SK-N-SH (cell line): ENCODE measurements at regions not wholly inside any gene's neighbourhood (a gene's known extent, or its start where the extent isn't known, plus 50 kb on each side); places are given as distances from the start of the nearest gene placed in this dataset.

ENCODE experiments used
- EP300 ChIP-seq, 2 experiments: IDR thresholded peaks; 2 replicates each; pipeline versions ENCODE4 v1.4.0 to v1.6.1; 2012; ENCODE audit warnings: borderline replicate concordance in 1 of 2, low read depth in 1 of 2, low read length in 1 of 2
- EZH2phosphoT487 ChIP-seq: fragments of 200-600 bp; sonication (generic); IDR thresholded peaks from 2 replicates; pipeline ENCODE4 v1.6.1; 2017; ENCODE audit warnings: low read depth, mixed run types, mild to moderate bottlenecking, antibody characterized with exemption, moderate library complexity, borderline replicate concordance
- FOXJ3 ChIP-seq: sonication (generic); formaldehyde crosslinking; IDR thresholded peaks from 2 replicates; pipeline ENCODE4 v1.5.1; 2020; ENCODE audit warnings: mild to moderate bottlenecking, missing genetic modification reagents
- JUND ChIP-seq: IDR thresholded peaks from 2 replicates; pipeline ENCODE4 v1.4.0; 2012
- POLR2AphosphoS5 ChIP-seq: IDR thresholded peaks from 2 replicates; pipeline ENCODE4 v1.6.1; 2012; ENCODE audit warnings: low read depth, low read length
- SMC3 ChIP-seq: IDR thresholded peaks from 2 replicates; pipeline ENCODE4 v1.6.1; 2012; ENCODE audit warnings: low read depth, low read length, improper control_type of control experiment
- YY1 ChIP-seq: IDR thresholded peaks from 2 replicates; pipeline ENCODE4 v1.4.0; 2012; ENCODE audit warnings: low read depth, mild to moderate bottlenecking
- TF ChIP-seq, protein P1 (sequence below): IDR thresholded peaks from 2 replicates; pipeline ENCODE4 v1.4.0; 2012; ENCODE audit warnings: low read depth
- TF ChIP-seq, protein P2 (sequence below): fragments of 200-600 bp; sonication (generic); IDR thresholded peaks from 2 replicates; pipeline ENCODE4 v1.6.1; 2017; ENCODE audit warnings: antibody characterized with exemption, mild to moderate bottlenecking, moderate library complexity
- TF ChIP-seq, protein P3 (sequence below): IDR thresholded peaks from 2 replicates; pipeline ENCODE4 v1.6.1; 2012; ENCODE audit warnings: mild to moderate bottlenecking, low read depth, low read length, moderate library complexity

DNA sequence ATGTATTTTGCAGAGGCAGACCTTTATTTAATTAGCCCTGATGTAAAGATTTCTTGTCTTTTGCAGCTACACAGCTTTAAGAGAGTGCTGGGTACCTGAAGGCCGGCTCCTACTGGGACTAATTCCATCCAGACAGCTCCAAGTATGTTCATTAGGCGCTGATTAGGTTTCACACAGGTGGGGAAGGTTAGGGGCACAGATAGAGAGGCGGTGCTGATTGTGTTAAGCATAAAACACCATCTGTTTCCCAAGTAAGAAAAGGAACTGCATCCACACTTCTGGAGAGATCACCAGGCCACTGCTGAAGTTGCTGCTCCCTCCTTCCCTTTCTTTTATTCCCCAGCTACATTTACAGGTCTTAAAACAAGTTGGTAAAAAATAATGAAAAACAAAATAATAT, 349.5 kb downstream of the ZIC3 start:
- TF ChIP-seq FOXJ3 (CRISPR knock-in tag) (no peak), SMC3 (no peak), YY1 (no peak), JUND (no peak), EP300 (IDR thresholded peaks at IDR 0.05; ENCODE audit: borderline replicate concordance in 1 of 2, low read depth in 1 of 2, low read length in 1 of 2) (no peak), POLR2AphosphoS5 (no peak), EZH2phosphoT487 (no peak)
- TF ChIP-seq, protein P1, sequence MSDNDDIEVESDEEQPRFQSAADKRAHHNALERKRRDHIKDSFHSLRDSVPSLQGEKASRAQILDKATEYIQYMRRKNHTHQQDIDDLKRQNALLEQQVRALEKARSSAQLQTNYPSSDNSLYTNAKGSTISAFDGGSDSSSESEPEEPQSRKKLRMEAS = no peak
- TF ChIP-seq, protein P2, sequence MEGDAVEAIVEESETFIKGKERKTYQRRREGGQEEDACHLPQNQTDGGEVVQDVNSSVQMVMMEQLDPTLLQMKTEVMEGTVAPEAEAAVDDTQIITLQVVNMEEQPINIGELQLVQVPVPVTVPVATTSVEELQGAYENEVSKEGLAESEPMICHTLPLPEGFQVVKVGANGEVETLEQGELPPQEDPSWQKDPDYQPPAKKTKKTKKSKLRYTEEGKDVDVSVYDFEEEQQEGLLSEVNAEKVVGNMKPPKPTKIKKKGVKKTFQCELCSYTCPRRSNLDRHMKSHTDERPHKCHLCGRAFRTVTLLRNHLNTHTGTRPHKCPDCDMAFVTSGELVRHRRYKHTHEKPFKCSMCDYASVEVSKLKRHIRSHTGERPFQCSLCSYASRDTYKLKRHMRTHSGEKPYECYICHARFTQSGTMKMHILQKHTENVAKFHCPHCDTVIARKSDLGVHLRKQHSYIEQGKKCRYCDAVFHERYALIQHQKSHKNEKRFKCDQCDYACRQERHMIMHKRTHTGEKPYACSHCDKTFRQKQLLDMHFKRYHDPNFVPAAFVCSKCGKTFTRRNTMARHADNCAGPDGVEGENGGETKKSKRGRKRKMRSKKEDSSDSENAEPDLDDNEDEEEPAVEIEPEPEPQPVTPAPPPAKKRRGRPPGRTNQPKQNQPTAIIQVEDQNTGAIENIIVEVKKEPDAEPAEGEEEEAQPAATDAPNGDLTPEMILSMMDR = no peak
- TF ChIP-seq, protein P3, sequence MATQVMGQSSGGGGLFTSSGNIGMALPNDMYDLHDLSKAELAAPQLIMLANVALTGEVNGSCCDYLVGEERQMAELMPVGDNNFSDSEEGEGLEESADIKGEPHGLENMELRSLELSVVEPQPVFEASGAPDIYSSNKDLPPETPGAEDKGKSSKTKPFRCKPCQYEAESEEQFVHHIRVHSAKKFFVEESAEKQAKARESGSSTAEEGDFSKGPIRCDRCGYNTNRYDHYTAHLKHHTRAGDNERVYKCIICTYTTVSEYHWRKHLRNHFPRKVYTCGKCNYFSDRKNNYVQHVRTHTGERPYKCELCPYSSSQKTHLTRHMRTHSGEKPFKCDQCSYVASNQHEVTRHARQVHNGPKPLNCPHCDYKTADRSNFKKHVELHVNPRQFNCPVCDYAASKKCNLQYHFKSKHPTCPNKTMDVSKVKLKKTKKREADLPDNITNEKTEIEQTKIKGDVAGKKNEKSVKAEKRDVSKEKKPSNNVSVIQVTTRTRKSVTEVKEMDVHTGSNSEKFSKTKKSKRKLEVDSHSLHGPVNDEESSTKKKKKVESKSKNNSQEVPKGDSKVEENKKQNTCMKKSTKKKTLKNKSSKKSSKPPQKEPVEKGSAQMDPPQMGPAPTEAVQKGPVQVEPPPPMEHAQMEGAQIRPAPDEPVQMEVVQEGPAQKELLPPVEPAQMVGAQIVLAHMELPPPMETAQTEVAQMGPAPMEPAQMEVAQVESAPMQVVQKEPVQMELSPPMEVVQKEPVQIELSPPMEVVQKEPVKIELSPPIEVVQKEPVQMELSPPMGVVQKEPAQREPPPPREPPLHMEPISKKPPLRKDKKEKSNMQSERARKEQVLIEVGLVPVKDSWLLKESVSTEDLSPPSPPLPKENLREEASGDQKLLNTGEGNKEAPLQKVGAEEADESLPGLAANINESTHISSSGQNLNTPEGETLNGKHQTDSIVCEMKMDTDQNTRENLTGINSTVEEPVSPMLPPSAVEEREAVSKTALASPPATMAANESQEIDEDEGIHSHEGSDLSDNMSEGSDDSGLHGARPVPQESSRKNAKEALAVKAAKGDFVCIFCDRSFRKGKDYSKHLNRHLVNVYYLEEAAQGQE = no peak
